Hepatocyte (in vitro differentiated cells): ENCODE measurements at regions not wholly inside any gene's neighbourhood (a gene's known extent, or its start where the extent isn't known, plus 50 kb on each side); places are given as distances from the start of the nearest gene placed in this dataset.

Source experiments
- DNase-seq: peaks from one replicate; pipeline ENCODE4 v3.0.0-alpha.2; 2016; ENCODE audit warnings: low spot score
- H2AFZ ChIP-seq: fragments of 200-600 bp; sonication (generic); 2 replicates; pipeline ENCODE4 v1.6.0; 2016; ENCODE audit warnings: antibody characterized with exemption, mild to moderate bottlenecking
- H3K27ac ChIP-seq: fragments of 200-600 bp; sonication (generic); 2 replicates; pipeline ENCODE4 v1.5.1; 2016; ENCODE audit warnings: mild to moderate bottlenecking
- H3K27me3 ChIP-seq: fragments of 200-600 bp; sonication (generic); 2 replicates; pipeline ENCODE4 v1.6.1; 2016
- H3K36me3 ChIP-seq: fragments of 200-600 bp; sonication (generic); replicated peaks from 2 replicates; pipeline ENCODE4 v1.5.1; 2016; ENCODE audit warnings: low read depth; ENCODE audit not compliant: insufficient read depth
- H3K4me1 ChIP-seq: fragments of 200-600 bp; sonication (generic); 2 replicates; pipeline ENCODE4 v1.5.1; 2016; ENCODE audit warnings: mild to moderate bottlenecking, moderate library complexity; ENCODE audit not compliant: insufficient read depth
- H3K4me2 ChIP-seq: fragments of 200-600 bp; sonication (generic); 2 replicates; pipeline ENCODE4 v1.6.0; 2016
- H3K4me3 ChIP-seq: fragments of 200-600 bp; sonication (generic); 2 replicates; pipeline ENCODE4 v1.5.1; 2016; ENCODE audit warnings: mild to moderate bottlenecking
- H3K79me2 ChIP-seq: fragments of 200-600 bp; sonication (generic); 2 replicates; pipeline ENCODE4 v1.6.0; 2017; ENCODE audit warnings: mild to moderate bottlenecking
- H3K9me2 ChIP-seq: fragments of 200-600 bp; sonication (generic); replicated peaks from 2 replicates; pipeline ENCODE4 v1.6.0; 2017; ENCODE audit warnings: mild to moderate bottlenecking; ENCODE audit not compliant: insufficient read depth
- H3K9me3 ChIP-seq: fragments of 200-600 bp; sonication (generic); 2 replicates; pipeline ENCODE4 v1.5.1; 2016; ENCODE audit warnings: low read depth, mild to moderate bottlenecking
- H4K20me1 ChIP-seq: fragments of 200-600 bp; sonication (generic); 2 replicates; pipeline ENCODE4 v1.6.0; 2016; ENCODE audit warnings: mild to moderate bottlenecking; ENCODE audit not compliant: insufficient read depth, poor library complexity, severe bottlenecking
- EZH2 ChIP-seq: fragments of 200-600 bp; sonication (generic); IDR thresholded peaks from 2 replicates; pipeline ENCODE4 v1.6.1; 2016; ENCODE audit warnings: antibody characterized with exemption, mild to moderate bottlenecking, borderline replicate concordance
- EZH2phosphoT487 ChIP-seq: fragments of 200-600 bp; sonication (generic); IDR thresholded peaks from one replicate; pipeline ENCODE4 v1.6.1; 2018; ENCODE audit warnings: antibody characterized with exemption, mild to moderate bottlenecking, low read depth, moderate library complexity; ENCODE audit not compliant: unreplicated experiment, severe bottlenecking
- WGBS: methylation state at CpG from one replicate; pipeline ENCODE4 v1.1.6; 2016; ENCODE audit warnings: low lambda C conversion rate; ENCODE audit errors: missing lambda C conversion rate; 5-methylcytosine and 5-hydroxymethylcytosine counted together
- TF ChIP-seq, protein P1 (sequence below): fragments of 200-600 bp; sonication (generic); IDR thresholded peaks from 2 replicates; pipeline ENCODE4 v1.5.1; 2016; ENCODE audit warnings: antibody characterized with exemption, mild to moderate bottlenecking; ENCODE audit not compliant: poor library complexity

DNA sequence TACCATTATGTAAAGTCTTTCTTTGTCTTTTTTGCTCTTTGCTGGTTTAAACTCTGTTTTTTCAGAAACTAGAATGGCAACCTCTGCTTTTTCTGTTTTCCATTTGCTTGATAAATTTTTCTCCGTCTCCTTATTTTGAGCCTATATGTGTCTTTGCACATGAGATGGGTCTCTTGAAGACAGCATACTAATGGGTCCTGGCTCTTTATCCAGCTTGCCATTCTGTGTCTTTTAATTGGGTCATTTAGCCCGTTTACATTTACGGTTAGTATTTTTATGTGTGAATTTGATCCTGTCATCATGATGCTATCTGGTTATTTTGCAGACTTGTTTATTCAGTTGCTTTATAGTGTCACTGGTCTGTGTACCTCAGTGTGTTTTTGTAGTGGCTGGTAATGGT lies 207.9 kb upstream of the TMEM260 start:
- TF ChIP-seq EZH2phosphoT487 (no peak), EZH2 (no peak)
- TF ChIP-seq, protein P1, sequence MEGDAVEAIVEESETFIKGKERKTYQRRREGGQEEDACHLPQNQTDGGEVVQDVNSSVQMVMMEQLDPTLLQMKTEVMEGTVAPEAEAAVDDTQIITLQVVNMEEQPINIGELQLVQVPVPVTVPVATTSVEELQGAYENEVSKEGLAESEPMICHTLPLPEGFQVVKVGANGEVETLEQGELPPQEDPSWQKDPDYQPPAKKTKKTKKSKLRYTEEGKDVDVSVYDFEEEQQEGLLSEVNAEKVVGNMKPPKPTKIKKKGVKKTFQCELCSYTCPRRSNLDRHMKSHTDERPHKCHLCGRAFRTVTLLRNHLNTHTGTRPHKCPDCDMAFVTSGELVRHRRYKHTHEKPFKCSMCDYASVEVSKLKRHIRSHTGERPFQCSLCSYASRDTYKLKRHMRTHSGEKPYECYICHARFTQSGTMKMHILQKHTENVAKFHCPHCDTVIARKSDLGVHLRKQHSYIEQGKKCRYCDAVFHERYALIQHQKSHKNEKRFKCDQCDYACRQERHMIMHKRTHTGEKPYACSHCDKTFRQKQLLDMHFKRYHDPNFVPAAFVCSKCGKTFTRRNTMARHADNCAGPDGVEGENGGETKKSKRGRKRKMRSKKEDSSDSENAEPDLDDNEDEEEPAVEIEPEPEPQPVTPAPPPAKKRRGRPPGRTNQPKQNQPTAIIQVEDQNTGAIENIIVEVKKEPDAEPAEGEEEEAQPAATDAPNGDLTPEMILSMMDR: no peak
- no peaks in the 10 kb centered on the region for H4K20me1 ChIP-seq

DNA sequence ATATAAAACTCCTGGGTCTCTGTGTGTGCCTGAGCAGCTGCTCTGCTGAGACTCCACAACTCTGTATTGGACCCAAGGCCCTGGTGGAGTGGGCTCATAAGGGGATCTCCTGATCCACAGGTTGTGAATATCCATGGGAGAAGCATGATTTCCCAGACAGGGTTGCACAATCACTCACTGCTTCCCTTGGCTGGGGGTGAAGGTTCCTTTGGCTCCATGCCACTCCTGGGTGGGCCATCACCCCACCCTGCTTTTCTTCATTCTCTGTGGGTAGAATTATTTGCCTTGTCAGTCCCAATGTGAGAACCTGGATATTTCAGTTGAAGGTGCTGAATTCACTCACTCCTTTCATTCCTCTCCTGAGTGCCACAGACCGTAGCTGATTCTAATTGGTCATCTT lies 205.2 kb upstream of the TMEM260 start:
- no peaks in the 10 kb centered on the region for H3K4me1 ChIP-seq
- TF ChIP-seq EZH2: no peak
- no peaks in the 10 kb centered on the region for H3K36me3 ChIP-seq
- no peaks in the 10 kb centered on the region for H3K9me3 ChIP-seq
- no peak overlapping the region for H3K4me2 ChIP-seq
- no peak overlapping the region for H3K27ac ChIP-seq
- no peak for DNase-seq
- H3K27me3 ChIP-seq: no peaks in the 10 kb centered on the region
- H2AFZ ChIP-seq: no peak overlapping the region
- H3K4me3 ChIP-seq: no peak overlapping the region
- no peaks in the 10 kb centered on the region for H3K9me2 ChIP-seq
- WGBS: 92% methylated on average over 1 of the region's 1 CpG
- no peaks in the 10 kb centered on the region for H4K20me1 ChIP-seq
- no peaks in the 10 kb centered on the region for H3K79me2 ChIP-seq

More for the DNA sequence above, 207.9 kb upstream of the TMEM260 start:
- Histone ChIP-seq H3K27ac (no peak overlapping the region), H3K4me3 (no peak overlapping the region), H3K9me3 (no peaks in the 10 kb centered on the region), H3K4me1 (no peaks in the 10 kb centered on the region), H3K4me2 (no peak overlapping the region), H3K9me2 (no peaks in the 10 kb centered on the region), H3K27me3 (no peaks in the 10 kb centered on the region), H2AFZ (no peak overlapping the region), H3K36me3 (no peaks in the 10 kb centered on the region), H3K79me2 (no peaks in the 10 kb centered on the region)
- DNase-seq: no peak
- 90% methylated on average over 3 of the region's 3 CpGs for WGBS

DNA sequence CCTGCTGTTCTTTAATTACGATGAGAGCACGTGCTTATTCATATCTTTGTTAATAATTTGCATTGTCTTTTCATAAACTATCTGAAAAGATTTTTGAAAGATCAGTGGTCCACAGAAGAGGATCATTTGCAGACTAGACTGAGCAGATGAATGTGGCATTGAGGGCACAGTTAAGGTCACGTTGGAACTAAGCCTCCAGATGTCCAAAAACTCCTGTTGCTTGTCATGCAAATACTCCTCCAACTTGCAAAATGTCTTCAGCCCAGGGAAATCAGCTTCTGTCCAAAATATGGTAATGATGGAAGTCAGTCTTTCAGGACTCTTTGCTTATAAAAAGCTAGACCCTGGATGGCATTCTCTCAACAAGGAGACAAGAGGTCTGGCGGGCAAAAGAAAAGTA lies 201.6 kb upstream of the TMEM260 start:
- Histone ChIP-seq H3K27ac (no peak overlapping the region), H3K4me2 (no peak overlapping the region)

GRCh38 chr14:56378475-56378877 lies 201.1 kb upstream of the TMEM260 start:
- no peaks in the 10 kb centered on the region for H3K27me3 ChIP-seq
- H3K4me1 ChIP-seq: no peaks in the 10 kb centered on the region
- no peaks in the 10 kb centered on the region for H3K79me2 ChIP-seq
- H2AFZ ChIP-seq: no peak overlapping the region
- H3K4me3 ChIP-seq: no peak overlapping the region
- WGBS: 77% methylated on average over 2 of the region's 2 CpGs
- no peaks in the 10 kb centered on the region for H4K20me1 ChIP-seq
- H3K4me2 ChIP-seq: no peak overlapping the region
- no peaks in the 10 kb centered on the region for H3K36me3 ChIP-seq
- H3K9me3 ChIP-seq: no peaks in the 10 kb centered on the region
- TF ChIP-seq EZH2 (no peak), EZH2phosphoT487 (no peak)
- TF ChIP-seq, protein P1: no peak
- no peaks in the 10 kb centered on the region for H3K9me2 ChIP-seq
- no peak overlapping the region for H3K27ac ChIP-seq
- no peak for DNase-seq

More for the DNA sequence above, 201.6 kb upstream of the TMEM260 start:
- no peaks in the 10 kb centered on the region for H4K20me1 ChIP-seq
- 79% methylated on average over 4 of the region's 4 CpGs for WGBS
- H3K27me3 ChIP-seq: no peaks in the 10 kb centered on the region
- no peaks in the 10 kb centered on the region for H3K4me1 ChIP-seq
- TF ChIP-seq EZH2phosphoT487: no peak
- no peak for TF ChIP-seq EZH2
- TF ChIP-seq, protein P1: no peak
- no peak overlapping the region for H2AFZ ChIP-seq
- no peaks in the 10 kb centered on the region for H3K9me3 ChIP-seq
- no peak for DNase-seq
- no peaks in the 10 kb centered on the region for H3K9me2 ChIP-seq
- no peaks in the 10 kb centered on the region for H3K79me2 ChIP-seq
- H3K36me3 ChIP-seq: no peaks in the 10 kb centered on the region
- H3K4me3 ChIP-seq: no peak overlapping the region
